ENCODE measurements at regions not wholly inside any gene's neighbourhood (a gene's known extent, or its start where the extent isn't known, plus 50 kb on each side); places are given as distances from the start of the nearest gene placed in this dataset.

DNA sequence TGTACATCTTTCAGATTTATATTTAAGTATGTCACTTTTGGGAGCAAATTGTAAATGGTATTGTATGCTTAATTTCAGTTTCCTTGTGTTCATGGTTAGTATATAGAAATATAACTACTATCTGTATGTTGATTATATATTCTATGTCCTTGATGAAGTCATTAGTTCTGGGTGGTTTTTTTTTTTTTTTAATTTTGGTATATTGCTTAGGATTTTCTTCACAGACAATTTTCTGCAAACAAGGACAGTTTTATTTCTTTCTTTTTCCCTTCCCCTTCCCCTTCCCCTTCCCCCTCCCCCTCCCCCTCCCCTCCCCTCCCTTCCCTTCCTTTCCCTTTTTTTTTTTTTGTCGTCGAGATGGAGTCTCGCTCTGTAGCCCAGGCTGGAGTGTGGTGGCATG, 430.0 kb downstream of the TYW1 start:
- TF ChIP-seq, protein P1, sequence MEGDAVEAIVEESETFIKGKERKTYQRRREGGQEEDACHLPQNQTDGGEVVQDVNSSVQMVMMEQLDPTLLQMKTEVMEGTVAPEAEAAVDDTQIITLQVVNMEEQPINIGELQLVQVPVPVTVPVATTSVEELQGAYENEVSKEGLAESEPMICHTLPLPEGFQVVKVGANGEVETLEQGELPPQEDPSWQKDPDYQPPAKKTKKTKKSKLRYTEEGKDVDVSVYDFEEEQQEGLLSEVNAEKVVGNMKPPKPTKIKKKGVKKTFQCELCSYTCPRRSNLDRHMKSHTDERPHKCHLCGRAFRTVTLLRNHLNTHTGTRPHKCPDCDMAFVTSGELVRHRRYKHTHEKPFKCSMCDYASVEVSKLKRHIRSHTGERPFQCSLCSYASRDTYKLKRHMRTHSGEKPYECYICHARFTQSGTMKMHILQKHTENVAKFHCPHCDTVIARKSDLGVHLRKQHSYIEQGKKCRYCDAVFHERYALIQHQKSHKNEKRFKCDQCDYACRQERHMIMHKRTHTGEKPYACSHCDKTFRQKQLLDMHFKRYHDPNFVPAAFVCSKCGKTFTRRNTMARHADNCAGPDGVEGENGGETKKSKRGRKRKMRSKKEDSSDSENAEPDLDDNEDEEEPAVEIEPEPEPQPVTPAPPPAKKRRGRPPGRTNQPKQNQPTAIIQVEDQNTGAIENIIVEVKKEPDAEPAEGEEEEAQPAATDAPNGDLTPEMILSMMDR (conservative IDR thresholded peaks at IDR 0.05; ENCODE audit: low read depth in 2 of 2), result no peak
- no peak for TF ChIP-seq EZH2phosphoT487 (IDR thresholded peaks at IDR 0.05; ENCODE audit: unreplicated experiment)
- TF ChIP-seq EZH2 (IDR thresholded peaks at IDR 0.05; ENCODE audit: low read depth, unreplicated experiment), result no peak
- TF ChIP-seq ZNF114 (CRISPR knock-in tag; IDR thresholded peaks at IDR 0.05), result no peak
- TF ChIP-seq, protein P2, sequence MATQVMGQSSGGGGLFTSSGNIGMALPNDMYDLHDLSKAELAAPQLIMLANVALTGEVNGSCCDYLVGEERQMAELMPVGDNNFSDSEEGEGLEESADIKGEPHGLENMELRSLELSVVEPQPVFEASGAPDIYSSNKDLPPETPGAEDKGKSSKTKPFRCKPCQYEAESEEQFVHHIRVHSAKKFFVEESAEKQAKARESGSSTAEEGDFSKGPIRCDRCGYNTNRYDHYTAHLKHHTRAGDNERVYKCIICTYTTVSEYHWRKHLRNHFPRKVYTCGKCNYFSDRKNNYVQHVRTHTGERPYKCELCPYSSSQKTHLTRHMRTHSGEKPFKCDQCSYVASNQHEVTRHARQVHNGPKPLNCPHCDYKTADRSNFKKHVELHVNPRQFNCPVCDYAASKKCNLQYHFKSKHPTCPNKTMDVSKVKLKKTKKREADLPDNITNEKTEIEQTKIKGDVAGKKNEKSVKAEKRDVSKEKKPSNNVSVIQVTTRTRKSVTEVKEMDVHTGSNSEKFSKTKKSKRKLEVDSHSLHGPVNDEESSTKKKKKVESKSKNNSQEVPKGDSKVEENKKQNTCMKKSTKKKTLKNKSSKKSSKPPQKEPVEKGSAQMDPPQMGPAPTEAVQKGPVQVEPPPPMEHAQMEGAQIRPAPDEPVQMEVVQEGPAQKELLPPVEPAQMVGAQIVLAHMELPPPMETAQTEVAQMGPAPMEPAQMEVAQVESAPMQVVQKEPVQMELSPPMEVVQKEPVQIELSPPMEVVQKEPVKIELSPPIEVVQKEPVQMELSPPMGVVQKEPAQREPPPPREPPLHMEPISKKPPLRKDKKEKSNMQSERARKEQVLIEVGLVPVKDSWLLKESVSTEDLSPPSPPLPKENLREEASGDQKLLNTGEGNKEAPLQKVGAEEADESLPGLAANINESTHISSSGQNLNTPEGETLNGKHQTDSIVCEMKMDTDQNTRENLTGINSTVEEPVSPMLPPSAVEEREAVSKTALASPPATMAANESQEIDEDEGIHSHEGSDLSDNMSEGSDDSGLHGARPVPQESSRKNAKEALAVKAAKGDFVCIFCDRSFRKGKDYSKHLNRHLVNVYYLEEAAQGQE (IDR thresholded peaks at IDR 0.05; ENCODE audit: unreplicated experiment), result no peak
- TF ChIP-seq, protein P3, sequence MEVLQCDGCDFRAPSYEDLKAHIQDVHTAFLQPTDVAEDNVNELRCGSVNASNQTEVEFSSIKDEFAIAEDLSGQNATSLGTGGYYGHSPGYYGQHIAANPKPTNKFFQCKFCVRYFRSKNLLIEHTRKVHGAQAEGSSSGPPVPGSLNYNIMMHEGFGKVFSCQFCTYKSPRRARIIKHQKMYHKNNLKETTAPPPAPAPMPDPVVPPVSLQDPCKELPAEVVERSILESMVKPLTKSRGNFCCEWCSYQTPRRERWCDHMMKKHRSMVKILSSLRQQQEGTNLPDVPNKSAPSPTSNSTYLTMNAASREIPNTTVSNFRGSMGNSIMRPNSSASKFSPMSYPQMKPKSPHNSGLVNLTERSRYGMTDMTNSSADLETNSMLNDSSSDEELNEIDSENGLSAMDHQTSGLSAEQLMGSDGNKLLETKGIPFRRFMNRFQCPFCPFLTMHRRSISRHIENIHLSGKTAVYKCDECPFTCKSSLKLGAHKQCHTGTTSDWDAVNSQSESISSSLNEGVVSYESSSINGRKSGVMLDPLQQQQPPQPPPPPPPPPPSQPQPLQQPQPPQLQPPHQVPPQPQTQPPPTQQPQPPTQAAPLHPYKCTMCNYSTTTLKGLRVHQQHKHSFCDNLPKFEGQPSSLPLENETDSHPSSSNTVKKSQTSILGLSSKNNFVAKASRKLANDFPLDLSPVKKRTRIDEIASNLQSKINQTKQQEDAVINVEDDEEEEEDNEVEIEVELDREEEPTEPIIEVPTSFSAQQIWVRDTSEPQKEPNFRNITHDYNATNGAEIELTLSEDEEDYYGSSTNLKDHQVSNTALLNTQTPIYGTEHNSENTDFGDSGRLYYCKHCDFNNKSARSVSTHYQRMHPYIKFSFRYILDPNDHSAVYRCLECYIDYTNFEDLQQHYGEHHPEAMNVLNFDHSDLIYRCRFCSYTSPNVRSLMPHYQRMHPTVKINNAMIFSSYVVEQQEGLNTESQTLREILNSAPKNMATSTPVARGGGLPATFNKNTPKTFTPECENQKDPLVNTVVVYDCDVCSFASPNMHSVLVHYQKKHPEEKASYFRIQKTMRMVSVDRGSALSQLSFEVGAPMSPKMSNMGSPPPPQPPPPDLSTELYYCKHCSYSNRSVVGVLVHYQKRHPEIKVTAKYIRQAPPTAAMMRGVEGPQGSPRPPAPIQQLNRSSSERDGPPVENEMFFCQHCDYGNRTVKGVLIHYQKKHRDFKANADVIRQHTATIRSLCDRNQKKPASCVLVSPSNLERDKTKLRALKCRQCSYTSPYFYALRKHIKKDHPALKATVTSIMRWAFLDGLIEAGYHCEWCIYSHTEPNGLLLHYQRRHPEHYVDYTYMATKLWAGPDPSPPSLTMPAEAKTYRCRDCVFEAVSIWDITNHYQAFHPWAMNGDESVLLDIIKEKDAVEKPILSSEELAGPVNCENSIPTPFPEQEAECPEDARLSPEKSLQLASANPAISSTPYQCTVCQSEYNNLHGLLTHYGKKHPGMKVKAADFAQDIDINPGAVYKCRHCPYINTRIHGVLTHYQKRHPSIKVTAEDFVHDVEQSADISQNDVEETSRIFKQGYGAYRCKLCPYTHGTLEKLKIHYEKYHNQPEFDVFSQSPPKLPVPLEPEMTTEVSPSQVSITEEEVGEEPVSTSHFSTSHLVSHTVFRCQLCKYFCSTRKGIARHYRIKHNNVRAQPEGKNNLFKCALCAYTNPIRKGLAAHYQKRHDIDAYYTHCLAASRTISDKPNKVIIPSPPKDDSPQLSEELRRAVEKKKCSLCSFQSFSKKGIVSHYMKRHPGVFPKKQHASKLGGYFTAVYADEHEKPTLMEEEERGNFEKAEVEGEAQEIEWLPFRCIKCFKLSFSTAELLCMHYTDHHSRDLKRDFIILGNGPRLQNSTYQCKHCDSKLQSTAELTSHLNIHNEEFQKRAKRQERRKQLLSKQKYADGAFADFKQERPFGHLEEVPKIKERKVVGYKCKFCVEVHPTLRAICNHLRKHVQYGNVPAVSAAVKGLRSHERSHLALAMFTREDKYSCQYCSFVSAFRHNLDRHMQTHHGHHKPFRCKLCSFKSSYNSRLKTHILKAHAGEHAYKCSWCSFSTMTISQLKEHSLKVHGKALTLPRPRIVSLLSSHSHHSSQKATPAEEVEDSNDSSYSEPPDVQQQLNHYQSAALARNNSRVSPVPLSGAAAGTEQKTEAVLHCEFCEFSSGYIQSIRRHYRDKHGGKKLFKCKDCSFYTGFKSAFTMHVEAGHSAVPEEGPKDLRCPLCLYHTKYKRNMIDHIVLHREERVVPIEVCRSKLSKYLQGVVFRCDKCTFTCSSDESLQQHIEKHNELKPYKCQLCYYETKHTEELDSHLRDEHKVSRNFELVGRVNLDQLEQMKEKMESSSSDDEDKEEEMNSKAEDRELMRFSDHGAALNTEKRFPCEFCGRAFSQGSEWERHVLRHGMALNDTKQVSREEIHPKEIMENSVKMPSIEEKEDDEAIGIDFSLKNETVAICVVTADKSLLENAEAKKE (CRISPR knock-in tag; IDR thresholded peaks at IDR 0.05), result no peak
- no peak for TF ChIP-seq POLR2AphosphoS5 (IDR thresholded peaks at IDR 0.05; ENCODE audit: low read depth)
- no peak for TF ChIP-seq JUNB (IDR thresholded peaks at IDR 0.05; ENCODE audit: unreplicated experiment)
- TF ChIP-seq ZNF331 (CRISPR knock-in tag; IDR thresholded peaks at IDR 0.05; ENCODE audit: low read depth), result no peak
- no peak for TF ChIP-seq CREB1 (CRISPR knock-in tag; IDR thresholded peaks at IDR 0.05; ENCODE audit: low read depth)
- TF ChIP-seq NANOG (IDR thresholded peaks at IDR 0.05; ENCODE audit: borderline replicate concordance), result no peak
- TF ChIP-seq STAT1 (IDR thresholded peaks at IDR 0.05; ENCODE audit: unreplicated experiment), result no peak
